ENCODE measurements at regions not wholly inside any gene's neighbourhood (a gene's known extent, or its start where the extent isn't known, plus 50 kb on each side); places are given as distances from the start of the nearest gene placed in this dataset.

- DNase-seq, result no peak
Measured at GRCh38 chr1:114310695-114311271, 157.1 kb upstream of the SYT6 start.

GRCh38 chr1:114302821-114303220 lies 149.2 kb upstream of the SYT6 start:
- DNase-seq, result no peak

GRCh38 chr1:114299331-114299975 lies 145.8 kb upstream of the SYT6 start:
- no peak for DNase-seq

- DNase-seq, result no peak
Measured at GRCh38 chr1:114298008-114298407, 144.3 kb upstream of the SYT6 start.

GRCh38 chr1:114296413-114296812 lies 142.7 kb upstream of the SYT6 start:
- DNase-seq, result no peak

- no peak for DNase-seq
Measured at GRCh38 chr1:114295321-114295720, 141.7 kb upstream of the SYT6 start.

GRCh38 chr1:114292835-114293234 lies 139.2 kb upstream of the SYT6 start:
- DNase-seq, result no peak

- no peak for DNase-seq
Measured at GRCh38 chr1:114292194-114292593, 138.5 kb upstream of the SYT6 start.

- DNase-seq, result no peak
Measured at GRCh38 chr1:114290776-114291175, 137.1 kb upstream of the SYT6 start.

GRCh38 chr1:114290341-114290740 lies 136.7 kb upstream of the SYT6 start:
- no peak for DNase-seq

GRCh38 chr1:114289824-114290223 lies 136.2 kb upstream of the SYT6 start:
- DNase-seq, result no peak

- DNase-seq, result no peak
Measured at GRCh38 chr1:114289306-114289705, 135.6 kb upstream of the SYT6 start.

GRCh38 chr1:114286960-114287359 lies 133.3 kb upstream of the SYT6 start:
- no peak for DNase-seq

- no peak for DNase-seq
Measured at GRCh38 chr1:114286179-114286578, 132.5 kb upstream of the SYT6 start.

- DNase-seq, result peak; percentile 72 to 88
Measured at GRCh38 chr1:114282751-114283403, 129.2 kb upstream of the SYT6 start.

GRCh38 chr1:114278911-114279310 lies 125.2 kb upstream of the SYT6 start:
- no peak for DNase-seq

GRCh38 chr1:114278430-114278829 lies 124.8 kb upstream of the SYT6 start:
- no peak for DNase-seq

GRCh38 chr1:114274621-114275317 lies 121.1 kb upstream of the SYT6 start:
- DNase-seq, result no peak

- DNase-seq, result no peak
Measured at GRCh38 chr1:114272593-114272992, 118.9 kb upstream of the SYT6 start.

- no peak for DNase-seq
Measured at GRCh38 chr1:114270718-114271117, 117.0 kb upstream of the SYT6 start.

GRCh38 chr1:114270282-114270681 lies 116.6 kb upstream of the SYT6 start:
- no peak for DNase-seq

GRCh38 chr1:114269539-114269938 lies 115.9 kb upstream of the SYT6 start:
- no peak for DNase-seq

- DNase-seq, result no peak
Measured at GRCh38 chr1:114263343-114263742, 109.7 kb upstream of the SYT6 start.

- DNase-seq, result no peak
Measured at GRCh38 chr1:114262337-114262736, 108.7 kb upstream of the SYT6 start.
